Thyroid gland (tissue), 4 donors: ENCODE measurements at regions not wholly inside any gene's neighbourhood (a gene's known extent, or its start where the extent isn't known, plus 50 kb on each side); places are given as distances from the start of the nearest gene placed in this dataset.

ENCODE experiments used
- POLR2A ChIP-seq, 2 donors: fragments of 450-650 bp; IDR thresholded peaks; one replicate each; pipeline ENCODE4 v1.6.1; 2017; ENCODE audit warnings: antibody characterized with exemption in 2 of 2, mild to moderate bottlenecking in 2 of 2, moderate library complexity in 1 of 2
- TF ChIP-seq, protein P1 (sequence below), 6 experiments: fragments of 200-600 bp in 3 of 6; fragments of 450-650 bp in 3 of 6; sonication (generic) in 3 of 6; IDR thresholded peaks; one replicate each; pipeline ENCODE4 v1.5.1; 2016 to 2019; ENCODE audit warnings: antibody characterized with exemption in 6 of 6, mild to moderate bottlenecking in 2 of 6, inconsistent platforms in 1 of 6, moderate library complexity in 1 of 6

DNA sequence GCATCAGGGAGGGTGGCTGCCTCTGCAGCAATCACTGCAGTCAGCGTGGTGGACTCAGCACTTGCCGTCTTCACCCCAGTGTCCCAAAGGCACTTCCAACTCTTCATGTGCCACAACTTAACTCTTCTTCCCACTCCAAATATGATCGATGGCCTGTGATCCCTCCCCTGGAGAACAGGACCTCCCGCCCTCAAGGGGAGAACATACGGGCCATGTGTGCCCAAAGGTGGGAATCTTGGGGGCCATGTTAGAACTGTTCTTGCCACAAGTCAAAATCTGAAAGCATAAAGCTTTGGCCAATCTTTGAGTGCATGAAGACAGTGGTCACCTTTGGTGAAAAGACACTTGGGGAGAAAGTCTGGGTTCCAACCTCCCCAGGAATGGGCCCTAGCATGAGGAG, 368.5 kb upstream of the MGMT start:
- no peak for TF ChIP-seq POLR2A (IDR thresholded peaks at IDR 0.05)
- TF ChIP-seq, protein P1, sequence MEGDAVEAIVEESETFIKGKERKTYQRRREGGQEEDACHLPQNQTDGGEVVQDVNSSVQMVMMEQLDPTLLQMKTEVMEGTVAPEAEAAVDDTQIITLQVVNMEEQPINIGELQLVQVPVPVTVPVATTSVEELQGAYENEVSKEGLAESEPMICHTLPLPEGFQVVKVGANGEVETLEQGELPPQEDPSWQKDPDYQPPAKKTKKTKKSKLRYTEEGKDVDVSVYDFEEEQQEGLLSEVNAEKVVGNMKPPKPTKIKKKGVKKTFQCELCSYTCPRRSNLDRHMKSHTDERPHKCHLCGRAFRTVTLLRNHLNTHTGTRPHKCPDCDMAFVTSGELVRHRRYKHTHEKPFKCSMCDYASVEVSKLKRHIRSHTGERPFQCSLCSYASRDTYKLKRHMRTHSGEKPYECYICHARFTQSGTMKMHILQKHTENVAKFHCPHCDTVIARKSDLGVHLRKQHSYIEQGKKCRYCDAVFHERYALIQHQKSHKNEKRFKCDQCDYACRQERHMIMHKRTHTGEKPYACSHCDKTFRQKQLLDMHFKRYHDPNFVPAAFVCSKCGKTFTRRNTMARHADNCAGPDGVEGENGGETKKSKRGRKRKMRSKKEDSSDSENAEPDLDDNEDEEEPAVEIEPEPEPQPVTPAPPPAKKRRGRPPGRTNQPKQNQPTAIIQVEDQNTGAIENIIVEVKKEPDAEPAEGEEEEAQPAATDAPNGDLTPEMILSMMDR (IDR thresholded peaks at IDR 0.05) = no peak
